ENCODE measurements at regions not wholly inside any gene's neighbourhood (a gene's known extent, or its start where the extent isn't known, plus 50 kb on each side); places are given as distances from the start of the nearest gene placed in this dataset.
"Not testable (repeated sequence)": the region's sequence is repeated elsewhere in the genome, so short reads cannot be mapped to it uniquely, and the experiment has no call there.

DNA sequence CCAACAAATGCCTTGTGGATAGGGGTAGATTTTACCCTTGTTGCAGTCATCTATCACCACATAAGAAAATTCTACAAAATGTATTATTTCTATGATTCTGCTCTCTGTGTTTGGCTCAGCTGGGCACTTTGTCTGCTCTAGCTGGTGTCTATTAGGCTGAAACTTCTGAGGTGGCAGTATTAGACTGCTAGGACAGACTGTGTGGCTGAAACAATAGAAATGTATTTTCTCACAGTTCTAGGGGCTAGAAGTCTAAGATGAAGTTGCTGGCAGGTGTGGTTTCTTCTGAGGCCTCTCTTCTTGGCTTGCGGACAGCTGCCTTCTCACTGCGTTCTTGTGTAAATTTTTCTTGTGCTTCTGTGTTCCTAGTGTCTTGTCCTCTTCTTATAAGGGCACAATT is 1139.6 kb upstream of the LRRTM3 start:
- Histone ChIP-seq H3K4me3 (no peak overlapping the region), H3K9me3 (no peaks in the 10 kb centered on the region), H3K36me3 (no peaks in the 10 kb centered on the region), H3K27me3 (no peaks in the 10 kb centered on the region), H3K27ac (no peak overlapping the region), H3K4me1 (no peaks in the 10 kb centered on the region)
- DNase-seq, result no peak
- intact Hi-C loops (cut with DNase I; ENCODE audit: low total_unique reads), result no loop called here
- TF ChIP-seq, protein P1, sequence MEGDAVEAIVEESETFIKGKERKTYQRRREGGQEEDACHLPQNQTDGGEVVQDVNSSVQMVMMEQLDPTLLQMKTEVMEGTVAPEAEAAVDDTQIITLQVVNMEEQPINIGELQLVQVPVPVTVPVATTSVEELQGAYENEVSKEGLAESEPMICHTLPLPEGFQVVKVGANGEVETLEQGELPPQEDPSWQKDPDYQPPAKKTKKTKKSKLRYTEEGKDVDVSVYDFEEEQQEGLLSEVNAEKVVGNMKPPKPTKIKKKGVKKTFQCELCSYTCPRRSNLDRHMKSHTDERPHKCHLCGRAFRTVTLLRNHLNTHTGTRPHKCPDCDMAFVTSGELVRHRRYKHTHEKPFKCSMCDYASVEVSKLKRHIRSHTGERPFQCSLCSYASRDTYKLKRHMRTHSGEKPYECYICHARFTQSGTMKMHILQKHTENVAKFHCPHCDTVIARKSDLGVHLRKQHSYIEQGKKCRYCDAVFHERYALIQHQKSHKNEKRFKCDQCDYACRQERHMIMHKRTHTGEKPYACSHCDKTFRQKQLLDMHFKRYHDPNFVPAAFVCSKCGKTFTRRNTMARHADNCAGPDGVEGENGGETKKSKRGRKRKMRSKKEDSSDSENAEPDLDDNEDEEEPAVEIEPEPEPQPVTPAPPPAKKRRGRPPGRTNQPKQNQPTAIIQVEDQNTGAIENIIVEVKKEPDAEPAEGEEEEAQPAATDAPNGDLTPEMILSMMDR (IDR thresholded peaks at IDR 0.05), result no peak

GRCh38 chr10:65787571-65787970 is 1138.3 kb upstream of the LRRTM3 start:
- Histone ChIP-seq H3K4me3 (no peak overlapping the region), H3K27me3 (no peaks in the 10 kb centered on the region), H3K9me3 (no peaks in the 10 kb centered on the region), H3K27ac (no peak overlapping the region), H3K36me3 (no peaks in the 10 kb centered on the region), H3K4me1 (no peaks in the 10 kb centered on the region)
- TF ChIP-seq, protein P1 (IDR thresholded peaks at IDR 0.05), result no peak
- intact Hi-C loops (cut with DNase I; ENCODE audit: low total_unique reads), result no loop called here
- DNase-seq, result no peak

GRCh38 chr10:65788271-65788670 is 1137.6 kb upstream of the LRRTM3 start:
- Histone ChIP-seq H3K27ac (no peak overlapping the region), H3K4me3 (no peak overlapping the region), H3K36me3 (no peaks in the 10 kb centered on the region), H3K4me1 (no peaks in the 10 kb centered on the region), H3K9me3 (no peaks in the 10 kb centered on the region), H3K27me3 (no peaks in the 10 kb centered on the region)
- no peak for DNase-seq
- intact Hi-C loops (cut with DNase I; ENCODE audit: low total_unique reads), result no loop called here
- TF ChIP-seq, protein P1 (IDR thresholded peaks at IDR 0.05), result no peak

GRCh38 chr10:65791979-65792378 is 1133.9 kb upstream of the LRRTM3 start:
- Histone ChIP-seq H3K4me3 (no peak overlapping the region), H3K36me3 (no peaks in the 10 kb centered on the region), H3K4me1 (no peaks in the 10 kb centered on the region), H3K27me3 (no peaks in the 10 kb centered on the region), H3K9me3 (no peaks in the 10 kb centered on the region), H3K27ac (no peak overlapping the region)
- DNase-seq, result no peak
- TF ChIP-seq, protein P1 (IDR thresholded peaks at IDR 0.05), result no peak
- intact Hi-C loops (cut with DNase I; ENCODE audit: low total_unique reads), result no loop called here

DNA sequence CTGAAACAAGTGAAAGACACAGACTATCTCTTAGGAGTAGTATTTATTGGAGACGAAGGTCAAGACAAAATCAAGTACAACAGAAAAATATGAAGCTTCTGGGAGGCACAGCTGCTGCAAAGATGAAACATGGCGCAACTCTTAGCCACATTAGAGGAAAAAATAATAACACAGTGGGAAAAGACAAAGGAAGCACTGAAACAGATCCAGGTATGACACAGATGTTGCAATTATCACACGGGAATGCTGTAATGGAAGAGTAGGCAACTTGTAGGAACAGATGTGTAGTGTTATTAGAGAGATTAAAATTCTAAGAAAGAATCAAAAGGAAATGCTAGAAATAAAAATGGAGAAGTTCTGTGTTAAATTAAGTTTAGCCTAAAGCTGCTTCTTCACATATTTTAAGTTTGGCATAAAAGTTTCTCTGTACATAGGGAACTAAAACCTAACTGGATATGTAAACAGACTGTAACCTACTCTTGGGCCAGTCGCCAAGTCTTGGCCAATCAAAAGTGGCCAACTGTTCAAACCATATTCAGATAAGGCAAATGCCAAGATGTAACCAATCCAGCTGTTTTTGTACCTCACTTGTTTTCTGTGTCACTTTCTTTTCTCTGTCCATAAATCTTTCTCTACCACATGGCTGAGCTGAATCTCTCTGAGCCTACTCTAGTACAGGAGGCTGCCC is 1132.0 kb upstream of the LRRTM3 start:
- intact Hi-C loops (cut with DNase I; ENCODE audit: low total_unique reads), result no loop called here
- no peak for DNase-seq
- H3K36me3 ChIP-seq, result no peaks in the 10 kb centered on the region
- H3K27me3 ChIP-seq, result no peaks in the 10 kb centered on the region
- no peak overlapping the region for H3K27ac ChIP-seq
- TF ChIP-seq, protein P1 (IDR thresholded peaks at IDR 0.05), result no peak
- no peaks in the 10 kb centered on the region for H3K9me3 ChIP-seq
- no peak overlapping the region for H3K4me3 ChIP-seq
- no peaks in the 10 kb centered on the region for H3K4me1 ChIP-seq

GRCh38 chr10:65794861-65795260 is 1131.0 kb upstream of the LRRTM3 start:
- H3K27ac ChIP-seq; intact Hi-C loops (cut with DNase I; ENCODE audit: low total_unique reads); H3K9me3 ChIP-seq; H3K36me3 ChIP-seq; H3K27me3 ChIP-seq; DNase-seq; H3K4me1 ChIP-seq; H3K4me3 ChIP-seq: not testable (repeated sequence)
